NCI-H510A treated with DMSO at 0.1 percent for 48 hours (cell line): ENCODE measurements at regions not wholly inside any gene's neighbourhood (a gene's known extent, or its start where the extent isn't known, plus 50 kb on each side); places are given as distances from the start of the nearest gene placed in this dataset.
A peak's percentile ranks its signal among the peaks of the same experiment; 100 is the strongest.

ENCODE experiments used
- DNase-seq: peaks from one replicate; lab custom pipeline; 2025; lab: John Stamatoyannopoulos, UW

DNA sequence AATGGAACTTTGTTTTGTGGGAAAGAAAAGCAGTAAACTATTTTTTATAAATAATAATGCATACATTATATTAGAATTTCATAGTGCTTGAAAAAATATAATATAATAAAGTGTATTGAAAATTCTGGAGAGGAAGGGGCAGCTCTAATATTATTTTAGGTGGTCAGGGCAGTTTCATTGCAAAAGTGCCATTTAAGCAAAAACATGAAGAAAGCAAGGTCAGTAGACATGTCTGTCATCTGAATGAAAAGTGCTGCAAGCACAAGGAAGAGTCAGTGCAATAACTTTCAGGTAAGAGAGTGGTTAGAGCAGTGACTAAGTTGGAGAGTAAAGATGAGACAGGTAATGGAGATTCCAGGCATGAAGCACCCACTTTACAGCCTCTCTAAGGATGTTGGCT lies 435.6 kb upstream of the REG3G start:
- no peak for DNase-seq

DNA sequence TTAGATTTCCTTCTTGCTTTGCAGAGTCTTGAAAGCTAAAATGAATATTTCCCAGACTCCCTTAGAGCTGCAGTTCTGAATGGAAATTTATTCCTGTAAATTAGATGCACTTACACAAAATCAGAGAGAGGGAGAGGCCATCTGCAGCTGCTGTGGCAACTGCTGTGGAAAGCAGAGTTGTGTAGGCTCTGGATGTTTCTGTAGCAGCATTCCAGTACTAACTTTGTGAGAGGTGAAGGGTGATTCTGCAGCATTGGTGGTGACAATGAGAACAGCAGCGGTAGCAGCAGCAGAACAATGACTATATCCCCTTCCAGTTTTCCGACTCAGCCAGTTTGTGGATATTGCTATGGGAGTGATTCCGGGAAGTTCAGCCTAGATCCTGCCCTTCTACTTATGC lies 433.0 kb upstream of the REG3G start:
- no peak for DNase-seq

DNA sequence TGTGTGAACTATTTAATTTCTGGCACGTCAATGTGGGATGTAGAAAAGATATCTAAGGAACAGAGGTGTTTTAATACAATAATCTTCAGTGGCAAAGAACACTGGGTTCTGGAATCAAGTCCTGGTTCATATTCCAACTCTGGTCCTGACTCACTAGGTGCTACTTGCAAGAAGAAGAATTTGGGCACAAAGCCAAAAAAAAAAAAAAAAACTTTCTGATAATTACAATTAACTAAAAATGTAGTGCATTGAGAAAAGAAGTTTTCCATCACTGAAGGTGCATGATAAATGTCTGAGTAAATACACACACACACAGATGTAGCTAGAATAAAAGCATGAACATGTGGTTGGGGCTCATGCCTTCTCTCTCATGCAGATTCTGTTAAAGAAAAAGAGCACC lies 424.4 kb upstream of the REG3G start:
- no peak for DNase-seq

DNA sequence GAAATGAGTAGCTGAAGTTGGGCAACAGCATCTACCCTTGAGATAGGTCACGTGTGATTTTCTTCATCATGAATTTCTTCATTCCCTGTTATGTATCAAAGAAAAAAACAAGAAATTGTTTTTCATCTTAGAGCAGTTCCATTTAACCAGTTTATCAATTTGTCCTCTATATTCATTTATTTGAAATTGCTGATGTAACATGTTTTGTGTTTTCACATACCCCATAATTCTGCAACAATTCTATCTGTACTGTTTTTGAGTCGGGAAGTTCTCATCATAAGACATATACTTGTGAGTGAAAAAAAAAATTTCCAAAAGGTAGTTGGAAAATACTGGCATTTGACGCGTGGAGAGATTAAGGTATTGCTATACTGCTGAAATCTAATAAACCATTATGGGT lies 422.6 kb upstream of the REG3G start:
- no peak for DNase-seq

DNA sequence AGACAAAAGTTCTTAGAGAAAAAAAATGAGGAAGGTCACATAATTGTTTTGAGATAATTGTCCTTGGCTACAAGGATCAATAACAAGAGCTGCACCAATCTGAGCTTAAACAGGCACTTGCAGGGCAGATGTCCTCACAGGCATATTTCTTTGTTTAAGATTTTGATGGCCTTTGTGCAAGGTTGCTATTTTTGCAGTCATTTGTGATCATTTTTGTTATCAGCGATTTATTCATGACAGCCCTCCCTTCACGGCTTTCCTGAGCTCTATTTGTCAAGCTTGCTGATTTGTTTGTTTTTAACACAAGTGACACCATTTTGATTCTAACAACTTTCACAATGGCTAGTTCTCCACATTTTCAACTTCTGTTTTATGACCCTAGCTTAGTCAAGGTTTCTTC lies 418.6 kb upstream of the REG3G start:
- DNase-seq, result no peak

DNA sequence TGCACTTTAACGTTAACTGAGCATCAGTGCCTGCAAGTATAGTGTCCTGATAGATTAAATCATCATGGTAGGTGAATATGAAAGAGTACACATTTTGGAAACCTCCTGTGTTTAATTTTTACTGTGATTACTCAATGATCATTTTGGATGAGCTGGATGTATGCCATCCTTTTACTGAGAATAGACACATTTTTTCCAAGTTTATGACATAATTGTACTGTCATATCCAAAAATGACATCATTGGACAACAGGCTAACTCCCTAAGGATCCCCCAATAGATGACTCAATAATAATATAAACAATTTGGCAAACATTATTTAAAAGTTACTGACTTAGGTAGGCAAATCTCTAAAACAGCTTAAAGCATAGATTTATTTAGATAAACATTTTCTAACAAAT lies 410.8 kb upstream of the REG3G start:
- DNase-seq, result no peak

DNA sequence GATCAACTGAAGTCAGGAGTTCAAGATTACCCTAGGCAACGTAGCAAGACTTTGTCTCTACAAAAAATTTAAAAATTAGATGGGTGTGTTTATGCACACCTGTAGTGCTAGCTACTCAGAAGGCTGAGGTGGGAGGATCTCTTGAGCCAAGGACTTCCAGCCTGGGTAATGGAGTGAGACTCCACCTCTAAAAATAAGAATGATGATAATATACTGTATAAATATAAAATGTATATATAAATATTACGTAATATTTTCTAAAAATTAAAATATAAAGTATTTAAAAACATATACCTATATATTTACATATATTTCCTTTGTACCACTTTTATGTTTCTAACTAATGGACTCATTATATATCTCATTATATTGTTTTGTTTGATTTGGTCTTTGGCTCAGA lies 409.5 kb upstream of the REG3G start:
- no peak for DNase-seq

DNA sequence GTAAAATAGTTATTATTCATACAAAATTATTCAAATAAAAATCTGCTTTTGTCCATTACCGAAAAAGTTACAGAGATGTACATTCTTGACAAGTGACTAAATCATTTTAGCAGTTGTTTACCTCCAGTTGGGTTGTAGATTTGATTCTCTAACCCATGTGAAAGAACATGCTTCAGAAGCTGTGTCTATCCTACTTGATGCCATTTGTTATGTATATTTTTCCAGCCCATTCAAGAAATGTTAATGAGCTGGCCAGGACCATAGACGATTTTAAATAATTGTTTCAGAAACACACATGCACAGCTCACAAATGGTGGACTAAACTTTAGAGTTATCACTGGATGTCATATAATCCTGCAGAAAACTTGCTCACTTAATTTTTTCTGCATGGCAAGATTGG lies 391.1 kb upstream of the REG3G start:
- no peak for DNase-seq

DNA sequence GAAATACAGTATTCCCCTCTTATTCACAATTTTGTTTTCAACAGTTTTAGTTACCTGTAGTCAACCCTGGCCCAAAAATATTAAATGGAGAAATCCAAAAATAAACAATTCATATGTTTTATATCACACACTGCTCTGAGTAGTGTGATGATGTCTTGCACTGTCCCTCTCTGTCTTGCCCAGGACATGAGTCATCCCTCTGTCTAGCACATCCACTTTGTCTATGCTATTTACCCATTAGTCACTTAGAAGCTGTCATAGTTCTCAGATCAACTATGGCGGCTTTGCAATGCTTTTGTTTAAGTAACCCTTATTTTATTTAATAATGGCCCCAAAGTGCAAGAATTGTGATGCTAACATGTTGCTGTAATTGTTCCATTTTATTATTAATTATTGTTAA lies 380.6 kb upstream of the REG3G start:
- DNase-seq, result no peak

DNA sequence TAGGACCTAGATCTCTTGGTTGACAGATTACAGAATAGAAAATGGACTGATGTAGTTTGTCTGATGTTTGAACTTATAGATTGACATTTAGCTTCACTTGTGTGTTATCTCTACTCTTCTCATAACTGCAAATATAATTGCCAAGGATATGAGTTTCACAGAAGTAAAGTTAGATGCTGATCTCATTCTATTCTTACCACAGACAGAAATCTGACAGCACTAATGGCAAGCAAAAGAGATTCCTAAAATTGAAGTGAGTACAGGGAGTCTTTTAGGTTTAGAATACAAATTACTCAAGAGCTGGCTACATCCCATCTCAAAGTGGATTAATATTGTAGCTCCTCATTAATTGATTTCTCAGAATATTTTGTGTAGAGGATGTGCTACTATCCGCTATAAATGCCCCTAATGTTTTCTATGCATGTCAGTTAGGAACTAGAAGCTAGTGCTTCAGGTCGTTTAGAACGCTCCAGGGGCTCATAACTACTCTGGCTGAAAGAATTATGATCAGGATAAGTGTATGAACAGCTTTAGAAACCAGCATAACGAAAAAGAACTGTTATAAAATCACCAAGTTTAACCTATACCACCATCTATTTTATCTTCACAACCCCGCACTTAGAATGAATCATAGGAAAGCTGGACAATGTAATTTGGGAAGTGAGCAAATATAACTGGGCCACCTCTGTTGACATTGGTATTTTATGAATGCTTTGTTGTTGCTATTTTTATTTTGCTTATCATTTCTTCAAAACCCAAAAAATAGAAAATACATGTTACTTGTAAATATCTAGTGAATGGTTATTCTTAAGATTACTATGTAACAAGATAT lies 378.8 kb upstream of the REG3G start:
- no peak for DNase-seq

DNA sequence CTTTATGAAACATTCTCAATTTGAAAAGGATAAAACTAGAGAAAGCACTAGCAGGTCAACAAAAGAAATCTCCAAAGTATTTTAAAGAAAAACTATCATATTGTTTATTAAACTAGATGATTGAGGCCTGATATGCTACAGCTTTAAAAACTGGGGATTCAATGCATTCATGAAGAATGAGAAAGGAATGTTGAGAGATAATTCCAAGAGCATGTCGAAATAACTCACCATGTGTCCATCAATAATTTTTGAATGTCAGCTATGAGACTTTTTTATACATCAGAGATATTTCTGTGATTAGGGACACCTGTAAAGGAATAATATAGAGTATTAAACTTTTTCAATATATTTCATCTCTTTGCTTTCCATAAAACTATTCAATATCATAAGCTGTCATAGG lies 376.9 kb upstream of the REG3G start:
- no peak for DNase-seq

DNA sequence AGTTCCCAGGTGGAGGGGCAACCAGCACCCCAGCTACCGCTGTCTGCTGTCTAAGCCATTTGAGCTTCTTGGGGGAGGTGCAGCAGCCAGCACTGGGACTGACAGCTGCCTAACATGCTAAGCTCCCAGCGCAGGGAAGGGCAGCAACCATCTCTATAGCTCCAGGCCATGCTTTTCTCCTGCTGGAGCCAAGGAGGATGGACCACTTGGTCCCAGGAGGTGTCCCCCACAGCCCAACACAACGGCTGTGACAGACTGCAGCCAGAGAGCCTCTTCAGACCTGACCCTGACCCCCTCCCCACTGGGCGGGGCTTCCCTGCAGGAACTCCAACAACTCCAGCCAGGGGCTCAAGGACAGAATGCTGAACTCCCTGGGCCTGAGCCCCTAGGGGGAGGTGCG lies 370.6 kb upstream of the REG3G start:
- DNase-seq, result no peak

DNA sequence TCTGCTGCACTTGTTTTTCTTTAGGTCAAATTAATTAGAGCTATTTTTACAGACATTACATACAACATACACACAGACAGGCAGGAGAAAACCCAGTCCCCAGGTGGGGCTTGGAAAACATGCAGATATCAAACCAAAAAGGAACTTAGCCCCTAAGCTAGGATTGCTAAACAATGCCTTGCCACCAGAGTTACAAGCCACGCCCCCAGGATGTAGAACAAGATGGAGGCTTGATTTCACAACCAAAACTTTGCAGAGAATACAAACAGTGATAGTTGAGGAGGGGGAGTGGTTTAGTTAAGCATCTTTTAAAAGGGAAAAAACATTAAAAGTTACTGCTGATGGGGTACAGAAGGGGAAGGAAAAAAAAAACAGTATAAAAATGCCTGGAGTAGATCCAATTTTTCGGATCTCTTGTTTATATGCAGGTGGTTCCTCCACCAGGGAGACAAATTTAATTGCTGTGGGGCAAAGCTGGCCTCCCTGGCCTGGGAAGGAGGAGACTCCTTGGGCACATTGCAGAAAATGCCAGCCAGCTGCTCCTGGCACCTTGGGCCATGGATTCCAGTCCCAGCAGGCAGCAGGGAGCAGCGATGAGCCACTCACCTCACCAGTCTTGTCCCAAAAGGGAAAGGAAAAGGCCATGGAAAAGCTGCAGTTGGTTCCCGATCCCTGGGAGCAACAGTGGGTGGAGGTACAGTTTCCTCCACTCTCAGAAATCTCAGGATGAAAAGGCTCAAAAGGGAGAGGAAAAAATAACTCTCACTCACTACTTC lies 348.4 kb upstream of the REG3G start:
- DNase-seq, result no peak

DNA sequence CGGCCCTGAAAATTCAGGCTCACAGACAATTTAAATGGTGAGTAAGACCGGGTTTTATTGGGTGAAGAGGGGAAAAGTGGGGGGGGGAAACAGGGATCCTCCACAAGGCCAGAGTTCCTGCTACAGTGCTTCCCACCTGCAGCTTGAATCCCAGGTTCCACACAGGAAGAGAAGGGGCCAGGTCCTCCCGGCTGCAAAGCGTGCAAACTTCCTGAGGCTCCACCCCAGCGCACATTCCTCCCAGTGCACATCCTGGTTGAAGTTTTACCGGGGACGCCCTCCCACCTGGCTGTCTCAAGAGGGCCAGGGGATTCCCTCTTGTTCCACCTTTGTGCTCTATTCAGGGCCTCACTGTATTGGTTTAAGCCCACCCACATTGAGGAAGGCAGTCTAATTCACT lies 347.7 kb upstream of the REG3G start:
- DNase-seq, result no peak

DNA sequence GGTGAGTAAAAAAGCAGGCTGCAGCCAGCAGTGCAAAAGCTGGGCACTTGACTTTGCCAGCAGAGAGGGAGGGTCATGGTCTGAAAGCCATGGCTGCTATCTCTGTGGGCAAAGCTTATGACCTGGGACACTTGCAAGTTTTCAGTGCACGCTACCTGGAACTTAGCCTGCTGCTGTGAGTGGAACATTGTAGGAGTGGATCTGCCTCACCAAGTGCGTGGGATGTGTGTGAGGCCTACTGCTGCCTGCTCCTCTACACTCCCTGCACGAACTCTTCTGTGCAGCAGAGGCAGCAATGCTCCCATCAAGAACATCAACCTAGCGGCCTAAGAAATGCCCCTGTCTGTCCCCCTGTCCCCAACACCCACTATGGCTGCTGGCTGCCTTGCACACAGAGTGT lies 344.1 kb upstream of the REG3G start:
- DNase-seq, result no peak

DNA sequence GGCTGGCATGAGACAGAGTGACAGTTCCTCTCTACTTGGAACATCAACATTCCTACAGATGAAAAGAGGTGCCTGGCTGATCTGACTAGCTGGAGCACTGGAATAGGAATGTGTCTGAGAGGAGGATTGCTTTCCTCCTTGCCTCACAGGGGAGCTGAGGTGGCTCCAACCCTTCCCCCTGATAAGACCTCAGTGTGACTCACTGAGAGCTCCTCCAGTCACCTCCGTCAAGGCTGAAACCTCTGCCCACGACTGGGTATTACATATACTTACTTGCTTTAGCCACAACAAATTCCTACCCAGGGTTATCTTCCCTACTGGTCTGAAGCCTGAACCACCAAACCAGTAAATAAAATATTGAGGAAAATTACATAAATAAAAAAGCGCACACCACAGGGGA lies 342.7 kb upstream of the REG3G start:
- DNase-seq, result no peak

DNA sequence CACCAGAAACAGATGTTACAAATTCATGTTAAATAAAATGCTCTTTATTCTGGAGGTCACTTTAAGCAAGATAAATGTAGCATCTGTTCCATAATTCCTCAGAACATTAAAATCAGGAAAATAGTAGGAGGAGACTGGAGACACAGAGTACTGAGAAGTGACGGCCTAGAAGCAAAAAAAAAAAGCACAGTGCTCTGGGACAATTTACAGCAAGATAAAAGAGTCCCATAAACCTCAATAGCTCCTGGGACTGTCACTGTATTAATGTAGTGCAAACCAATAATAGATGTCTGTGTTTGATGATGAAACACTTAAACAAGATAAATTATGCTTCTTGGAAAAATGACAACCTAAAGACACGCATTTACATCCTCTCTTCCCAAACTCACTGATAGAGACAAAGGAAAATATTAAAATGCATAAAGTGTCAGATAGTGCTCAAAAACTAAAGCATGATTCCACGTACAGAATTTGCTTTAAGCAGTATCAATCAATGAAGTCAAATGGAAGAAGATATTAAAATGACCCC lies 338.8 kb upstream of the REG3G start:
- no peak for DNase-seq

DNA sequence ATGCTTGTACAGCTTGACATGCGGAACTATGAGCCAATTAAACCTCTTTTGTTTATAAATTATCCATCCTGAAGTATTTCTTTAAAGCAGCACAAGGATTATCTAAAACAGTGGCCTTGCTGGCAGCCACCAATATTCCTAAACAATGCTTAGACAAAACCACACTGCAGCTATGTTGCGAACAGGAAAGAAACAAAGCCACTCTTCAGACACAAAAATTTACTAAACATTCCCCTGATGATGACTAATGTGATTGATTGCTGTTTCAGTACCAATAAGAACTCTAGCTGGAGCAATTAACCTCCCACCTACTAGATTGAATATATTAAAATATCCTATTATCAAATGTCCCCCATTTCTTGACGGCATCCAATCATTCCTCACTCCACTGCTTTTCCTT lies 325.8 kb upstream of the REG3G start:
- DNase-seq, result no peak

DNA sequence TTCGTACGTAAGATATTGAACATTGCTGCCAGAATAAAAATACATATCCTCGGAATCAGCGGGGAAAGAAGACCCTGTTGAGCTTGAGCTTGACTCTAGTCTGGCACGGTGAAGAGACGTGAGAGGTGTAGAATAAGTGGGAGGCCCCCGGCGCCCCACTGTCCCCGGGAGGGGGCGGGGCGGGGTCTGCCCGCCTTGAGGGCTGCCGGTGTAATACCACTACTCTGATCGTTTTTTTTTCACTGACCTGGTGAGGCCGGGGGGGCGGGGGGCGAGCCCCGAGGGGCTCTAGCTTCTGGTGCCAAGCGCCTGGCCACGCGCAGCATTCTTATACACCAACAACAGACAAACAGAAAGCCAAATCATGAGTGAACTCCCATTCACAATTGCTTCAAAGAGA lies 324.0 kb upstream of the REG3G start:
- no peak for DNase-seq

DNA sequence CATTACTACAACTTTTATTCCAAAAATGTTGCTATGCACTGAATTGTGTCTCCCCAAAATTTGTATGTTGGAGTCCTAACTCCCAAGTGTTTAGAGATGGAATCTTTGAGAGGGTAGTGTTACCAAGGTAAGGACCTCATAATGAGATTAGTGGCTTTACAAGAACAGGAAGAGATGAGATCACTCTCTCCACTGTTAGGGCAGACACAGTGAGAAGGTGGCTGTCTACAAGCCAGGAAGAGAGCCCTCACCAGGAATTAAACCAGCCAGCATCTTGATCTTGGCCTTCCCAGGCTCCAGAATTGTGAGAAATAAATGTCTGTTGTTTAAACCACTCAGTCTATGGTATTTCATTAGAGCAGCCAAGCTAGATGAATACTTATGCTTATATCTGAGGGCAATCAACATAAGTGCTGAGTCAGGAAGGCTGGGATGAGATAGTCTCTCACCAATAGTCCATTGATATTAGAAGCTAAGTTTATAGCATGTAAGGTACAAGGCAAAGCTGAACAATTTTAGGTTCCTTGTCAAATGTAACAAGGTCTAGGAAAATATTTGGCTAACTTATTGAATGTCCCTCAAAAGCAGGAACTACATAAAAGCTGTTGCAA lies 317.6 kb upstream of the REG3G start:
- peak; percentile 24 for DNase-seq

DNA sequence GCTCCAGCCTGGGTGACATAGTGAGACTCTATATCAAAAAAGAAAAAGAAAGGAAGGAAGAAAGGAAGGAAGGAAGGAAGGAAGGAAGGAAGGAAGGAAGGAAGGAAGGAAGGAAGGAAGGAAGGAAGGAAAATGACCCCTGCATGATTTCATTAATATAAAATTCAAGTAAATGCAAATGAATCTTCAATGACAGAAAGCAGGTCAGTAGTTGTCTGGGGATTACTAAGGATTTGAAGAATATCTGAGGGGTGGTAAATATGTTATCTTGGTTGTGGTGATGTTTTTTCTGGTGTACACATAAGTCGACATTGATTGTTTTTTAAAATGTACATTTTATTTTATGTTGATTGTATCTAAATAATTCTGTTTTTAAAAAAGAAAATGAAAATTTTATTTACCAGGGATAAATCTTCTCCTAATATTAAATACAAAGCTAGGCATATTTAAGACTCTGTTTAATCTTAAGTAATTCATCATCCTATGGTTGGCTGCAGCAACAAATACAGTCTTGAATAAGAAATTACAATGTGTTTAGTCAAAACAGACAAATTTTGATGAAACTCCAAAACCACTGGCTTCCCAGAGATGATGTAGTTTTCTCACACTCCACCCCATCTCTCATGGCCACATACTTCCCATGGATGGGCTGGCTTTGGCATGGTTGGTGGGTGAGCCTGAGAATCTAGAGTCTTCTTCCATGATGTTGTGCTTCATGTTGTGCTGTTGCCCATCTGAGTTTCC lies 314.7 kb upstream of the REG3G start:
- no peak for DNase-seq

DNA sequence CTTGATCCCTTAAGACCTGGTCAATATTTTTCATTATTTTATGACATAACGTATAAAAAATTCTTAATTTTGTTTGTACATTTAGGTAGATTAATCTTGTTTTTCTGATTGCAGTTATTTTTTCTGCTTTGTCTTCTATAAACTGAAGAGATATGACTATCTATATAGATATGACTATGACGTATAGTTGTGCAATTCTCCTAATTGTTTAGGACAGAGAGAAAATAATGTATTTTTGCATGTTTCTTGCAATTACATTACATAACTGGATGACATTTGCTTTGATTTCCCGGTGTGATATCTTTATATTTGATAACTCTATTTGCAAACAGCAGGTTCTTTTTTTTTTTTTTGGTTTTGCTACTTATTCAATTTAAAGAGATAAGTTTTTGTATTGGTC lies 310.2 kb upstream of the REG3G start:
- no peak for DNase-seq
